ENCODE measurements at regions not wholly inside any gene's neighbourhood (a gene's known extent, or its start where the extent isn't known, plus 50 kb on each side); places are given as distances from the start of the nearest gene placed in this dataset.
"Not testable (repeated sequence)": the region's sequence is repeated elsewhere in the genome, so short reads cannot be mapped to it uniquely, and the experiment has no call there.

- H3K4me3 ChIP-seq; H3K27me3 ChIP-seq; intact Hi-C loops (cut with DNase I); H3K36me3 ChIP-seq; H3K27ac ChIP-seq; H3K4me1 ChIP-seq; ATAC-seq; DNase-seq; H3K9me3 ChIP-seq; FAIRE-seq: not testable (repeated sequence)
- 67 to 73% methylated on average over 1 of the region's 2 CpGs for WGBS, 2 donors
These were observed 246.2 kb downstream of the NPIPA7 start for GRCh38 chr16:16625140-16625539.

GRCh38 chr16:16627865-16628264, 248.9 kb downstream of the NPIPA7 start:
- H3K4me3 ChIP-seq; FAIRE-seq; H3K9me3 ChIP-seq; H3K36me3 ChIP-seq; H3K4me1 ChIP-seq; intact Hi-C loops (cut with DNase I); DNase-seq; H3K27ac ChIP-seq; ATAC-seq; H3K27me3 ChIP-seq: not testable (repeated sequence)
- 88 to 94% methylated on average over 6 of the region's 6 CpGs for WGBS, 2 donors

GRCh38 chr16:16638231-16638630, 259.3 kb downstream of the NPIPA7 start:
- H3K4me3 ChIP-seq; H3K9me3 ChIP-seq; intact Hi-C loops (cut with DNase I); H3K27me3 ChIP-seq; H3K4me1 ChIP-seq; H3K36me3 ChIP-seq; FAIRE-seq; ATAC-seq; DNase-seq; H3K27ac ChIP-seq: not testable (repeated sequence)
- whole genome bisulfite sequencing, 2 donors: 72 to 78% methylated on average over 6 to 7 of the region's 7 CpGs

- H3K9me3 ChIP-seq; H3K4me3 ChIP-seq; FAIRE-seq; ATAC-seq; H3K4me1 ChIP-seq; H3K36me3 ChIP-seq; H3K27me3 ChIP-seq; intact Hi-C loops (cut with DNase I); H3K27ac ChIP-seq; DNase-seq: not testable (repeated sequence)
- 63 to 83% methylated on average over 2 to 3 of the region's 3 CpGs for WGBS, 2 donors
These were observed 259.8 kb downstream of the NPIPA7 start for GRCh38 chr16:16638714-16639113.

- 51 to 53% methylated on average over 1 of the region's 1 CpG for WGBS, 2 donors
- H3K27ac ChIP-seq; H3K36me3 ChIP-seq; DNase-seq; H3K9me3 ChIP-seq; ATAC-seq; intact Hi-C loops (cut with DNase I); H3K4me3 ChIP-seq; H3K4me1 ChIP-seq; FAIRE-seq; H3K27me3 ChIP-seq: not testable (repeated sequence)
These were observed 264.9 kb downstream of the NPIPA7 start for GRCh38 chr16:16643828-16644227.

GRCh38 chr16:16648002-16648401, 269.1 kb downstream of the NPIPA7 start:
- not testable (repeated sequence) for H3K9me3 ChIP-seq

GRCh38 chr16:16672180-16672812, 293.4 kb downstream of the NPIPA7 start:
- H3K36me3 ChIP-seq; DNase-seq; intact Hi-C loops (cut with DNase I); FAIRE-seq; H3K27me3 ChIP-seq; H3K4me1 ChIP-seq; H3K9me3 ChIP-seq; H3K27ac ChIP-seq; H3K4me3 ChIP-seq; ATAC-seq: not testable (repeated sequence)
- WGBS, 2 donors: no CpG with 5 or more reads among the region's 3 CpGs

More at GRCh38 chr16:16648002-16648401, 269.1 kb downstream of the NPIPA7 start:
- H3K36me3 ChIP-seq; intact Hi-C loops (cut with DNase I); H3K4me3 ChIP-seq; FAIRE-seq; DNase-seq; H3K27me3 ChIP-seq; H3K27ac ChIP-seq; H3K4me1 ChIP-seq; ATAC-seq: not testable (repeated sequence)
- 36% methylated on average over 1 of the region's 4 CpGs; no CpG with 5 or more reads in 1 of the 2 donors for WGBS, 2 donors

GRCh38 chr16:16674820-16675219, 295.9 kb downstream of the NPIPA7 start:
- H3K4me3 ChIP-seq; ATAC-seq; H3K4me1 ChIP-seq; H3K36me3 ChIP-seq; H3K9me3 ChIP-seq; FAIRE-seq; intact Hi-C loops (cut with DNase I); H3K27ac ChIP-seq; H3K27me3 ChIP-seq: not testable (repeated sequence)
- peak in 1 of 6 donors; percentile 2 for DNase-seq
- WGBS, 2 donors: 41 to 57% methylated on average over 3 to 4 of the region's 9 CpGs

- intact Hi-C loops (cut with DNase I); ATAC-seq; H3K36me3 ChIP-seq; H3K4me1 ChIP-seq; H3K27me3 ChIP-seq; H3K9me3 ChIP-seq; H3K27ac ChIP-seq; FAIRE-seq; DNase-seq; H3K4me3 ChIP-seq: not testable (repeated sequence)
- no CpG with 5 or more reads among the region's 4 CpGs for WGBS, 2 donors
These were observed 342.9 kb downstream of the NPIPA7 start for GRCh38 chr16:16721849-16722248.

- FAIRE-seq: not testable (repeated sequence)
- WGBS, 2 donors: 19 to 50% methylated on average over 1 to 2 of the region's 4 CpGs
These were observed 343.7 kb downstream of the NPIPA7 start for GRCh38 chr16:16722666-16723065.

GRCh38 chr16:16723819-16724519, 345.0 kb downstream of the NPIPA7 start:
- intact Hi-C loops (cut with DNase I); H3K9me3 ChIP-seq; H3K4me3 ChIP-seq; ATAC-seq; H3K36me3 ChIP-seq; H3K27ac ChIP-seq; H3K27me3 ChIP-seq; FAIRE-seq; H3K4me1 ChIP-seq; DNase-seq: not testable (repeated sequence)
- WGBS, 2 donors: no CpG with 5 or more reads among the region's 6 CpGs

More at GRCh38 chr16:16722666-16723065, 343.7 kb downstream of the NPIPA7 start:
- ATAC-seq; intact Hi-C loops (cut with DNase I); H3K36me3 ChIP-seq; H3K4me3 ChIP-seq; DNase-seq; H3K27me3 ChIP-seq; H3K4me1 ChIP-seq; H3K9me3 ChIP-seq; H3K27ac ChIP-seq: not testable (repeated sequence)

GRCh38 chr16:16727048-16727447, 348.1 kb downstream of the NPIPA7 start:
- intact Hi-C loops (cut with DNase I); ATAC-seq; H3K36me3 ChIP-seq; H3K27me3 ChIP-seq; H3K9me3 ChIP-seq; FAIRE-seq; H3K27ac ChIP-seq; DNase-seq; H3K4me1 ChIP-seq; H3K4me3 ChIP-seq: not testable (repeated sequence)
- no CpG with 5 or more reads among the region's 2 CpGs for WGBS, 2 donors

Data from pancreas (tissue), 10 donors.